Type B pancreatic cell (in vitro differentiated cells): ENCODE measurements at regions not wholly inside any gene's neighbourhood (a gene's known extent, or its start where the extent isn't known, plus 50 kb on each side); places are given as distances from the start of the nearest gene placed in this dataset.
"Not testable (repeated sequence)": the region's sequence is repeated elsewhere in the genome, so short reads cannot be mapped to it uniquely, and the experiment has no call there.

Experiments used
- DNase-seq: peaks from one replicate; pipeline ENCODE4 v3.0.0; 2021; ENCODE audit warnings: mixed read lengths; ENCODE audit not compliant: unreplicated experiment; ENCODE audit errors: extremely low spot score
- H3K27ac Mint-ChIP-seq: 2 replicates; pipeline ENCODE4 v1.8.0; 2021; ENCODE audit warnings: mild to moderate bottlenecking, mixed read lengths
- H3K27me3 Mint-ChIP-seq: 2 replicates; pipeline ENCODE4 v1.8.0; 2021; ENCODE audit warnings: mixed read lengths
- H3K36me3 Mint-ChIP-seq: 2 replicates; pipeline ENCODE4 v1.8.0; 2021; ENCODE audit warnings: mixed read lengths
- H3K4me1 Mint-ChIP-seq: one replicate; pipeline ENCODE4 v1.8.0; 2021; ENCODE audit warnings: mixed read lengths; ENCODE audit not compliant: unreplicated experiment
- H3K4me3 Mint-ChIP-seq: 2 replicates; pipeline ENCODE4 v1.8.0; 2021; ENCODE audit warnings: mild to moderate bottlenecking, mixed read lengths
- H3K9me3 Mint-ChIP-seq: 2 replicates; pipeline ENCODE4 v1.8.0; 2021; ENCODE audit warnings: mixed read lengths
- CTCF ChIP-seq: fragments of 200-600 bp; sonication (generic); conservative IDR thresholded peaks from 2 replicates; pipeline ENCODE4 v1.5.0; 2021; ENCODE audit warnings: antibody characterized with exemption, mild to moderate bottlenecking

- TF ChIP-seq CTCF, result no peak
- DNase-seq, result no peak
- no peaks in the 10 kb centered on the region for H3K9me3 Mint-ChIP-seq
- no peaks in the 10 kb centered on the region for H3K36me3 Mint-ChIP-seq
- H3K27me3 Mint-ChIP-seq, result peaks cover 4% of the 10 kb centered on the region
- H3K27ac Mint-ChIP-seq, result no peak overlapping the region
- H3K4me1 Mint-ChIP-seq, result peaks cover 12% of the 10 kb centered on the region
- no peak overlapping the region for H3K4me3 Mint-ChIP-seq
Observed at GRCh38 chr1:82785268-82785790, 984.6 kb downstream of the ADGRL2 start.

GRCh38 chr1:82783044-82783443, 982.3 kb downstream of the ADGRL2 start:
- H3K4me1 Mint-ChIP-seq, result peaks cover 12% of the 10 kb centered on the region

GRCh38 chr1:82782599-82782998, 981.9 kb downstream of the ADGRL2 start:
- Mint-ChIP-seq H3K27ac (no peak overlapping the region), H3K4me1 (peaks cover 12% of the 10 kb centered on the region), H3K36me3 (no peaks in the 10 kb centered on the region), H3K4me3 (no peak overlapping the region), H3K9me3 (peaks cover 5% of the 10 kb centered on the region), H3K27me3 (peaks cover 4% of the 10 kb centered on the region)
- DNase-seq, result no peak
- TF ChIP-seq CTCF, result no peak

More at GRCh38 chr1:82783044-82783443, 982.3 kb downstream of the ADGRL2 start:
- no peaks in the 10 kb centered on the region for H3K36me3 Mint-ChIP-seq
- no peak overlapping the region for H3K27ac Mint-ChIP-seq
- peaks cover 4% of the 10 kb centered on the region for H3K27me3 Mint-ChIP-seq
- H3K9me3 Mint-ChIP-seq, result peaks cover 5% of the 10 kb centered on the region
- no peak overlapping the region for H3K4me3 Mint-ChIP-seq
- no peak for TF ChIP-seq CTCF
- DNase-seq, result no peak

GRCh38 chr1:82778612-82779011, 977.9 kb downstream of the ADGRL2 start:
- no peak for DNase-seq
- Mint-ChIP-seq H3K4me3 (no peak overlapping the region), H3K4me1 (no peaks in the 10 kb centered on the region), H3K36me3 (no peaks in the 10 kb centered on the region), H3K27me3 (no peaks in the 10 kb centered on the region), H3K27ac (no peak overlapping the region), H3K9me3 (peaks cover 8% of the 10 kb centered on the region)
- peak; percentile 63 for TF ChIP-seq CTCF

- H3K4me1 Mint-ChIP-seq, result no peaks in the 10 kb centered on the region
- no peak overlapping the region for H3K27ac Mint-ChIP-seq
- no peaks in the 10 kb centered on the region for H3K36me3 Mint-ChIP-seq
- H3K27me3 Mint-ChIP-seq, result peaks cover under 1% of the 10 kb centered on the region
- H3K4me3 Mint-ChIP-seq, result no peak overlapping the region
- no peak for TF ChIP-seq CTCF
- no peak for DNase-seq
- H3K9me3 Mint-ChIP-seq, result peaks cover 8% of the 10 kb centered on the region
Observed at GRCh38 chr1:82777240-82777639, 976.5 kb downstream of the ADGRL2 start.

GRCh38 chr1:82776730-82777129, 976.0 kb downstream of the ADGRL2 start:
- not testable (repeated sequence) for H3K4me1 Mint-ChIP-seq, H3K27ac Mint-ChIP-seq, H3K36me3 Mint-ChIP-seq, H3K27me3 Mint-ChIP-seq, DNase-seq, H3K4me3 Mint-ChIP-seq
- peaks cover 11% of the 10 kb centered on the region for H3K9me3 Mint-ChIP-seq
